ENCODE measurements at regions not wholly inside any gene's neighbourhood (a gene's known extent, or its start where the extent isn't known, plus 50 kb on each side); places are given as distances from the start of the nearest gene placed in this dataset.

DNA sequence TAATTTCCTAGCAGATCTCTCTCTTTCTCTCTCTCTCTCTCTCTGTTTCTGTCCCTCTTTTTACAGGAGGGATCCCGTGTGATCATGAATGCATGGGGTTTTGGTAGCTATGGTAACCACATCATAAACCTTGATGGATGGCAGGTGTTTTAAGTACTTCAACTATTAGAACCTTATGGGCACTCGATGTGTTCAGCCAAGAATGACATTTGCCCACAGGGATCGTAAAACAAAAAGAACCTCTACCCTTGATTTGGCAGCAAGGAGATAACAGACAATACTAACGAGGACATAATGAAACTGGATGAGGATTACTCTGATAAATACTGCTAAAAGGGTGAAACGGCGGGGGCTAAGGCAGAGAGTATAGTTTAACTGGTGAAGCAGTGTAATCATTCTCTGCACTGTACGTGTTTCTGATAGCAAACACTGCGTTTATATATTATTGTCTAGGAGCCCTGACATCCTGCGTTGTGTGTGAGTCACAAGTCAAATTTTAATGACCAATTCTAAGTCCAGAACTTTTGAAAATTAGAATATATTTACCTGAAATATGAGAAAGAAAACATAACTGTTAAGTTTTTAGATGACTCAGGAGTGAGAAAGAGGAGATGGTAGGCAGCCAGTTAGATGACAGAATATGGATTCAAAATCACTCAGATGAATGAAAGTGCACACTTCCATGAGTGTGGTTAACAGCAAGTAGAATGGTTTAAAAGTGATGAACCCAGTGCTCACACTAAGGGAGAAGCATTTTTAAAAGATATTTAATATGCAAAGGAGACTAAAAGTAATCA lies 80.3 kb downstream of the OTOL1 start:
- TF ChIP-seq POLR2AphosphoS2 (IDR thresholded peaks at IDR 0.05; ENCODE audit: low read length) (no peak), FOXP1 (CRISPR knock-in tag; IDR thresholded peaks at IDR 0.05) (no peak), CHD2 (IDR thresholded peaks at IDR 0.05; ENCODE audit: low read depth, low read length) (no peak), EZH2 (IDR thresholded peaks at IDR 0.05; ENCODE audit: borderline replicate concordance, low read depth, low read length) (no peak), CEBPB (tag; IDR thresholded peaks at IDR 0.05) (no peak), JUND (IDR thresholded peaks at IDR 0.05; ENCODE audit: borderline replicate concordance, low read depth, low read length) (no peak), JUND (tag; IDR thresholded peaks at IDR 0.05; ENCODE audit: borderline replicate concordance, low read depth, low read length) (no peak), RBBP5 (IDR thresholded peaks at IDR 0.05; ENCODE audit: borderline replicate concordance, insufficient read depth, low read length, poor library complexity, severe bottlenecking) (no peak), EGR1 (conservative IDR thresholded peaks at IDR 0.05) (no peak), NFE2L1 (tag; IDR thresholded peaks at IDR 0.05; ENCODE audit: borderline replicate concordance, low read depth) (no peak)
- TF ChIP-seq, protein P1, sequence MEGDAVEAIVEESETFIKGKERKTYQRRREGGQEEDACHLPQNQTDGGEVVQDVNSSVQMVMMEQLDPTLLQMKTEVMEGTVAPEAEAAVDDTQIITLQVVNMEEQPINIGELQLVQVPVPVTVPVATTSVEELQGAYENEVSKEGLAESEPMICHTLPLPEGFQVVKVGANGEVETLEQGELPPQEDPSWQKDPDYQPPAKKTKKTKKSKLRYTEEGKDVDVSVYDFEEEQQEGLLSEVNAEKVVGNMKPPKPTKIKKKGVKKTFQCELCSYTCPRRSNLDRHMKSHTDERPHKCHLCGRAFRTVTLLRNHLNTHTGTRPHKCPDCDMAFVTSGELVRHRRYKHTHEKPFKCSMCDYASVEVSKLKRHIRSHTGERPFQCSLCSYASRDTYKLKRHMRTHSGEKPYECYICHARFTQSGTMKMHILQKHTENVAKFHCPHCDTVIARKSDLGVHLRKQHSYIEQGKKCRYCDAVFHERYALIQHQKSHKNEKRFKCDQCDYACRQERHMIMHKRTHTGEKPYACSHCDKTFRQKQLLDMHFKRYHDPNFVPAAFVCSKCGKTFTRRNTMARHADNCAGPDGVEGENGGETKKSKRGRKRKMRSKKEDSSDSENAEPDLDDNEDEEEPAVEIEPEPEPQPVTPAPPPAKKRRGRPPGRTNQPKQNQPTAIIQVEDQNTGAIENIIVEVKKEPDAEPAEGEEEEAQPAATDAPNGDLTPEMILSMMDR (IDR thresholded peaks at IDR 0.05 in 2 of 3, conservative IDR thresholded peaks at IDR 0.05 in 1 of 3; ENCODE audit: insufficient read depth in 2 of 3, low read depth in 1 of 3, low read length in 3 of 3) = no peak
- TF ChIP-seq, protein P2, sequence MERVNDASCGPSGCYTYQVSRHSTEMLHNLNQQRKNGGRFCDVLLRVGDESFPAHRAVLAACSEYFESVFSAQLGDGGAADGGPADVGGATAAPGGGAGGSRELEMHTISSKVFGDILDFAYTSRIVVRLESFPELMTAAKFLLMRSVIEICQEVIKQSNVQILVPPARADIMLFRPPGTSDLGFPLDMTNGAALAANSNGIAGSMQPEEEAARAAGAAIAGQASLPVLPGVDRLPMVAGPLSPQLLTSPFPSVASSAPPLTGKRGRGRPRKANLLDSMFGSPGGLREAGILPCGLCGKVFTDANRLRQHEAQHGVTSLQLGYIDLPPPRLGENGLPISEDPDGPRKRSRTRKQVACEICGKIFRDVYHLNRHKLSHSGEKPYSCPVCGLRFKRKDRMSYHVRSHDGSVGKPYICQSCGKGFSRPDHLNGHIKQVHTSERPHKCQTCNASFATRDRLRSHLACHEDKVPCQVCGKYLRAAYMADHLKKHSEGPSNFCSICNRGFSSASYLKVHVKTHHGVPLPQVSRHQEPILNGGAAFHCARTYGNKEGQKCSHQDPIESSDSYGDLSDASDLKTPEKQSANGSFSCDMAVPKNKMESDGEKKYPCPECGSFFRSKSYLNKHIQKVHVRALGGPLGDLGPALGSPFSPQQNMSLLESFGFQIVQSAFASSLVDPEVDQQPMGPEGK (CRISPR knock-in tag; IDR thresholded peaks at IDR 0.05; ENCODE audit: borderline replicate concordance) = no peak
